CD14-positive monocyte (primary cell): ENCODE measurements at regions not wholly inside any gene's neighbourhood (a gene's known extent, or its start where the extent isn't known, plus 50 kb on each side); places are given as distances from the start of the nearest gene placed in this dataset.

Experiments used
- DNase-seq, 3 donors: peaks; one replicate each; pipeline ENCODE4 v3.0.0-alpha.2; 2011 to 2022
- H2AFZ ChIP-seq: 2 replicates; pipeline ENCODE4 v1.6.0; 2012; ENCODE audit warnings: mild to moderate bottlenecking, low read depth, low read length, inconsistent platforms; ENCODE audit not compliant: insufficient read depth, poor library complexity, severe bottlenecking
- H3K27ac ChIP-seq, 2 donors: 1 replicate in 1 of 2; 2 replicates in 1 of 2; pipeline ENCODE4 v1.5.1; 2012 to 2013; ENCODE audit warnings: low read length in 2 of 2, control low read depth in 1 of 2, inconsistent platforms in 1 of 2, low read depth in 1 of 2, mild to moderate bottlenecking in 1 of 2
- H3K27me3 ChIP-seq, 2 donors: one replicate each; pipeline versions ENCODE4 v1.6.0 to v1.6.1; 2011 to 2013; ENCODE audit warnings: low read length in 2 of 2; ENCODE audit not compliant: control insufficient read depth in 2 of 2, insufficient read depth in 2 of 2
- H3K36me3 ChIP-seq, 2 donors: replicated peaks in 1 of 2; 1 replicate in 1 of 2; 2 replicates in 1 of 2; pipeline versions ENCODE4 v1.5.1 to v1.6.1; 2012 to 2013; ENCODE audit warnings: low read length in 2 of 2, control low read depth in 1 of 2, inconsistent platforms in 1 of 2, mild to moderate bottlenecking in 1 of 2; ENCODE audit not compliant: insufficient read depth in 2 of 2, control insufficient read depth in 1 of 2
- H3K4me1 ChIP-seq, 2 donors: 1 replicate in 1 of 2; 2 replicates in 1 of 2; pipeline versions ENCODE4 v1.5.1 to v1.6.1; 2012 to 2013; ENCODE audit warnings: low read length in 2 of 2, control low read depth in 1 of 2, inconsistent platforms in 1 of 2, mild to moderate bottlenecking in 1 of 2, moderate library complexity in 1 of 2; ENCODE audit not compliant: insufficient read depth in 2 of 2, control insufficient read depth in 1 of 2
- H3K4me2 ChIP-seq: replicated peaks from 2 replicates; pipeline ENCODE3; 2012; ENCODE audit warnings: low read length, moderate library complexity, mild to moderate bottlenecking; ENCODE audit not compliant: poor library complexity, severe bottlenecking; ENCODE audit errors: extremely low read depth
- H3K4me3 ChIP-seq, 3 experiments: fragments of 200-600 bp in 1 of 3; sonication (generic) in 1 of 3; replicated peaks in 1 of 3; 1 replicate in 2 of 3; 2 replicates in 1 of 3; pipeline ENCODE4 v1.5.1; 2011 to 2013; ENCODE audit warnings: low read length in 3 of 3, mild to moderate bottlenecking in 3 of 3, control low read depth in 2 of 3, low read depth in 2 of 3, inconsistent platforms in 1 of 3, moderate library complexity in 1 of 3
- H3K79me2 ChIP-seq: 2 replicates; pipeline ENCODE4 v1.6.0; 2012; ENCODE audit warnings: mild to moderate bottlenecking, control low read depth, inconsistent platforms, low read length, moderate library complexity; ENCODE audit not compliant: insufficient read depth
- H3K9ac ChIP-seq: 2 replicates; pipeline ENCODE4 v1.6.0; 2017; ENCODE audit warnings: low read length, mild to moderate bottlenecking; ENCODE audit not compliant: insufficient read depth, poor library complexity, severe bottlenecking
- H3K9me3 ChIP-seq, 2 donors: replicated peaks in 1 of 2; 1 replicate in 1 of 2; 2 replicates in 1 of 2; pipeline versions ENCODE4 v1.5.1 to v1.6.1; 2012 to 2013; ENCODE audit warnings: low read length in 2 of 2, control low read depth in 1 of 2; ENCODE audit not compliant: control insufficient read depth in 1 of 2, insufficient read depth in 1 of 2
- H4K20me1 ChIP-seq: 2 replicates; pipeline ENCODE4 v1.6.0; 2012; ENCODE audit warnings: mild to moderate bottlenecking, low read length, control low read depth, moderate library complexity; ENCODE audit not compliant: insufficient read depth
- H3K27ac Mint-ChIP-seq, 7 donors: one replicate each; pipeline ENCODE4 v1.8.0; 2020; ENCODE audit warnings: mild to moderate bottlenecking in 7 of 7, mixed read lengths in 7 of 7, moderate library complexity in 6 of 7, inconsistent platforms in 2 of 7
- H3K27me3 Mint-ChIP-seq, 3 donors: one replicate each; pipeline ENCODE4 v1.8.0; 2021 to 2022; ENCODE audit warnings: low read depth in 3 of 3, mild to moderate bottlenecking in 3 of 3, mixed read lengths in 3 of 3, moderate library complexity in 3 of 3, inconsistent platforms in 1 of 3
- H3K36me3 Mint-ChIP-seq, 2 donors: one replicate each; pipeline ENCODE4 v1.8.0; 2020; ENCODE audit warnings: mixed read lengths in 2 of 2, inconsistent platforms in 1 of 2, mild to moderate bottlenecking in 1 of 2
- H3K4me1 Mint-ChIP-seq: one replicate; pipeline ENCODE4 v1.8.0; 2020; ENCODE audit warnings: mild to moderate bottlenecking, mixed read lengths
- H3K4me3 Mint-ChIP-seq, 2 donors: one replicate each; pipeline ENCODE4 v1.8.0; 2020; ENCODE audit warnings: mild to moderate bottlenecking in 2 of 2, mixed read lengths in 2 of 2, moderate library complexity in 1 of 2
- H3K9me3 Mint-ChIP-seq, 7 donors: one replicate each; pipeline ENCODE4 v1.8.0; 2020 to 2022; ENCODE audit warnings: mixed read lengths in 7 of 7, mild to moderate bottlenecking in 6 of 7, moderate library complexity in 6 of 7, inconsistent platforms in 2 of 7
- CTCF ChIP-seq: fragments of 200-600 bp; IDR thresholded peaks from one replicate; pipeline ENCODE4 v1.8.0; 2022; ENCODE audit warnings: antibody characterized with exemption, mild to moderate bottlenecking
- whole genome bisulfite sequencing: methylation state at CpG from one replicate; pipeline ENCODE4 v1.1.5; 2013; ENCODE audit warnings: missing lambda C conversion rate; ENCODE audit not compliant: insufficient coverage; 5-methylcytosine and 5-hydroxymethylcytosine counted together
- intact Hi-C, 2 donors: fragments of 100-400 bp; cut with micrococcal nuclease; formaldehyde crosslinking; loops; one replicate each; pipeline versions ENCODE4 v1.15.0 to v1.15.1; 2023

DNA sequence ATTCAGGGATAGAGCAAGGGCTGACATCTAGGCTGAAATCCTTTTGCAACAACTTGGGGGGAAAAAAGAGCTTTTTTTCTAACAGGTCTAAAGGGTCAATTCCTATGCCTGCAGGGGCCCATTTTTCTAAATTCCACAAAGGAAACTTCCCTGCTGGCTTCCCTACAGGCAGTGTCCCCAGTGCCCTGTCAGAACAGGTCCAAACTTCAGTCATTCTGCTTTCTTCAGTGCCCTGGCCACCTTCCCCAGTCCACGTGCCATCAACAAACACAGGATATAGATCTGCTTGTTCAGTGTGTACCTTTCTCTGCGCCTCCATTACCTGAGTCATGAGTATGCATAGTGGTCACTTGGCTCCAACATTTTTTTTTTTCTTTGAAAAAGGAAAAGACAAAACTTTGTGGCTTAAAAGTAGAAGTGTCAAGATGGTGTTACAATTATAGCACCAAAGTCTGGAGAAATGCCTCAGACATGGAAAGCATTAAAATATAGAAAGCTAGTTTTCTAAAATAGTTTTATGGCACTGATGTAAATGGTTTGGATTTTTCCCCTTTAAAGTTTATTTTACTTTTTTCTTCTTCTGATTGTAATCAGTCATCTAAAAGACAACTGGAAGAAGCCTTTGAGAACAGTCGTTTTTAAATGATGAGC, 84.0 kb upstream of the JADE1 start:
- 33% methylated on average over 2 of the region's 3 CpGs for WGBS
- no peak overlapping the region for H3K9ac ChIP-seq

GRCh38 chr4:128722911-128723310, 86.6 kb upstream of the JADE1 start:
- Histone ChIP-seq H3K36me3 (no peaks in the 10 kb centered on the region), H3K4me3 (no peak overlapping the region), H3K9ac (no peak overlapping the region), H3K27ac (no peak overlapping the region), H3K4me2 (no peak overlapping the region), H4K20me1 (no peaks in the 10 kb centered on the region), H2AFZ (no peak overlapping the region), H3K27me3 (no peaks in the 10 kb centered on the region), H3K79me2 (no peaks in the 10 kb centered on the region), H3K4me1 (no peaks in the 10 kb centered on the region), H3K9me3 (no peaks in the 10 kb centered on the region)
- DNase-seq, result no peak
- H3K4me3 Mint-ChIP-seq, result no peak overlapping the region
- peaks cover 0 to 3% (median under 1%) of the 10 kb centered on the region in 7 donors for H3K9me3 Mint-ChIP-seq
- peaks cover 0 to 2% (median 2%) of the 10 kb centered on the region in 3 donors for H3K27me3 Mint-ChIP-seq
- no peak overlapping the region for H3K27ac Mint-ChIP-seq
- intact Hi-C loops, result no loop called here
- WGBS, result no CpG with 5 or more reads among the region's 2 CpGs
- no peaks in the 10 kb centered on the region for H3K36me3 Mint-ChIP-seq
- no peaks in the 10 kb centered on the region for H3K4me1 Mint-ChIP-seq
- TF ChIP-seq CTCF, result no peak

More for the DNA sequence above, 84.0 kb upstream of the JADE1 start:
- no peaks in the 10 kb centered on the region for H3K79me2 ChIP-seq
- no peak for DNase-seq
- H3K4me2 ChIP-seq, result no peak overlapping the region
- H3K9me3 Mint-ChIP-seq, result peaks cover 0 to 1% (median 0%) of the 10 kb centered on the region in 7 donors
- no peaks in the 10 kb centered on the region for H4K20me1 ChIP-seq
- TF ChIP-seq CTCF, result no peak
- no peak overlapping the region for H2AFZ ChIP-seq
- no peaks in the 10 kb centered on the region for H3K4me1 ChIP-seq
- H3K27me3 ChIP-seq, result no peaks in the 10 kb centered on the region
- H3K36me3 Mint-ChIP-seq, result no peaks in the 10 kb centered on the region
- H3K36me3 ChIP-seq, result no peaks in the 10 kb centered on the region
- H3K27ac Mint-ChIP-seq, result no peak overlapping the region
- H3K4me3 ChIP-seq, result no peak overlapping the region
- no peak overlapping the region for H3K4me3 Mint-ChIP-seq
- H3K9me3 ChIP-seq, result no peaks in the 10 kb centered on the region
- H3K4me1 Mint-ChIP-seq, result no peaks in the 10 kb centered on the region
- intact Hi-C loops, result no loop called here
- H3K27me3 Mint-ChIP-seq, result peaks cover 0 to 2% (median 2%) of the 10 kb centered on the region in 3 donors
- H3K27ac ChIP-seq, result no peak overlapping the region
